HTERT RPE-1 (cell line): ENCODE measurements at regions not wholly inside any gene's neighbourhood (a gene's known extent, or its start where the extent isn't known, plus 50 kb on each side); places are given as distances from the start of the nearest gene placed in this dataset.

Experiments used
- in situ Hi-C: fragments of 300-500 bp; cut with MboI; formaldehyde crosslinking; loops from 4 replicates; pipeline ENCODE4 v1.14.3; 2020; ENCODE audit warnings: low sequenced_read_pairs

- in situ Hi-C loops: no loop called here
These were observed 49.9 kb upstream of the COL21A1 start for GRCh38 chr6:56297022-56297989.
